K562 (cell line): ENCODE measurements at regions not wholly inside any gene's neighbourhood (a gene's known extent, or its start where the extent isn't known, plus 50 kb on each side); places are given as distances from the start of the nearest gene placed in this dataset.

Experiments
- ATAC-seq: fragments of 200-7000 bp; cut with Tn5 transposase; 3 replicates; pipeline ENCODE4 v1.9.1; 2020; ENCODE audit warnings: moderate library complexity
- BruUV-seq: library from RNA; stranded (reverse); fragments of 400-500 nt; replicated peaks from 2 replicates; lab custom pipeline; 2021; lab: Mats Ljungman, UMichigan
- CTCF ChIA-PET: fragments of 300-600 bp; formaldehyde crosslinking; extraction: SDS; loops from one replicate; lab custom pipeline; 2021; ENCODE audit warnings: low intra/inter-chr PET ratio; lab: Yijun Ruan, JAX
- POLR2A ChIA-PET: fragments of 300-600, 350-650 bp; sonication (Branson Sonifier 250); formaldehyde crosslinking; extraction: SDS; loops from one replicate; lab custom pipeline; 2021; ENCODE audit warnings: antibody characterized with exemption, inconsistent platforms; lab: Yijun Ruan, JAX
- DNase-seq, 4 experiments: peaks; one replicate each; pipeline versions ENCODE4 v3.0.0 to v3.0.0-alpha.2; 2011 to 2018; ENCODE audit warnings: low spot score in 3 of 4, mixed read lengths in 3 of 4; ENCODE audit errors: extremely low read depth in 1 of 4
- FAIRE-seq: peaks from 2 replicates; lab custom pipeline; 2011; peaks lifted over from hg19 to GRCh38; lab: Jason Lieb, UNC
- H2AFZ ChIP-seq: 2 replicates; pipeline ENCODE4 v1.6.0; 2011; ENCODE audit warnings: low read depth, low read length, control low read depth, inconsistent platforms
- H3K27ac ChIP-seq: fragments of 200-600 bp; 3 replicates; pipeline ENCODE4 v1.8.0; 2011; ENCODE audit warnings: low read depth, mild to moderate bottlenecking, control low read depth, inconsistent platforms, low read length, moderate library complexity, mixed read lengths; ENCODE audit errors: extremely low read depth
- H3K27me3 ChIP-seq, 2 experiments: fragments of 300-600 bp in 1 of 2; 2 replicates in 1 of 2; 3 replicates in 1 of 2; pipeline versions ENCODE4 v1.6.0 to v1.8.0; 2011; ENCODE audit warnings: inconsistent platforms in 2 of 2, low read length in 2 of 2, mild to moderate bottlenecking in 1 of 2, mixed read lengths in 1 of 2, moderate library complexity in 1 of 2; ENCODE audit not compliant: control insufficient read depth in 2 of 2, insufficient read depth in 2 of 2
- H3K36me3 ChIP-seq: fragments of 300-600 bp; 3 replicates; pipeline ENCODE4 v1.8.0; 2011; ENCODE audit warnings: mild to moderate bottlenecking, low read length, inconsistent platforms; ENCODE audit not compliant: control insufficient read depth, insufficient read depth
- H3K4me1 ChIP-seq, 2 experiments: fragments of 200-600 bp in 1 of 2; replicated peaks in 1 of 2; 2 replicates in 1 of 2; 3 replicates in 1 of 2; pipeline versions ENCODE4 v1.5.1 to v1.8.0; 2011; ENCODE audit warnings: inconsistent platforms in 2 of 2, low read length in 2 of 2, mild to moderate bottlenecking in 1 of 2, mixed read lengths in 1 of 2, moderate library complexity in 1 of 2; ENCODE audit not compliant: control insufficient read depth in 2 of 2, insufficient read depth in 2 of 2
- H3K4me2 ChIP-seq: 2 replicates; pipeline ENCODE4 v1.6.1; 2011; ENCODE audit warnings: low read length, control low read depth, inconsistent platforms, mixed read lengths; ENCODE audit not compliant: insufficient read depth
- H3K4me3 ChIP-seq: fragments of 200-600 bp; sonication (generic), shearing (Covaris generic); 2 replicates; pipeline ENCODE4 v1.5.1; 2016; ENCODE audit warnings: control low read depth, inconsistent platforms
- H3K79me2 ChIP-seq: fragments of 200-600 bp; 3 replicates; pipeline ENCODE4 v1.8.0; 2011; ENCODE audit warnings: low read length, inconsistent platforms; ENCODE audit not compliant: control insufficient read depth, insufficient read depth
- H3K9ac ChIP-seq, 2 experiments: 2 replicates each; pipeline versions ENCODE4 v1.6.0 to v1.6.1; 2011; ENCODE audit warnings: low read depth in 2 of 2, low read length in 2 of 2, control low read depth in 1 of 2, inconsistent platforms in 1 of 2, mild to moderate bottlenecking in 1 of 2, mixed read lengths in 1 of 2; ENCODE audit not compliant: insufficient read depth in 1 of 2
- H3K9me1 ChIP-seq: one replicate; pipeline ENCODE4 v1.6.0; 2011; ENCODE audit warnings: inconsistent platforms, mild to moderate bottlenecking, low read length, moderate library complexity; ENCODE audit not compliant: control insufficient read depth, insufficient read depth
- H3K9me3 ChIP-seq: replicated peaks from 2 replicates; pipeline ENCODE4 v1.5.1; 2011; ENCODE audit warnings: low read depth, low read length, inconsistent platforms; ENCODE audit not compliant: control insufficient read depth, insufficient read depth
- H4K20me1 ChIP-seq: replicated peaks from 2 replicates; pipeline ENCODE4 v1.6.1; 2011; ENCODE audit warnings: low read length, inconsistent platforms, mixed read lengths; ENCODE audit not compliant: control insufficient read depth, insufficient read depth
- ARHGAP35 ChIP-seq: fragments of 450-650 bp; IDR thresholded peaks from 2 replicates; pipeline ENCODE4 v1.6.1; 2018; ENCODE audit not compliant: partially characterized antibody
- CHD2 ChIP-seq: IDR thresholded peaks from 2 replicates; pipeline ENCODE4 v1.6.1; 2011; ENCODE audit warnings: low read depth, low read length
- HNRNPH1 ChIP-seq: fragments of 200-400 bp; formaldehyde crosslinking; optimal IDR thresholded peaks from 2 replicates; pipeline ENCODE3; 2017; ENCODE audit warnings: low read depth, mild to moderate bottlenecking, low read length, moderate library complexity
- MLX ChIP-seq, 2 experiments: fragments of 450-650 bp in 1 of 2; sonication (generic) in 1 of 2; formaldehyde crosslinking; conservative IDR thresholded peaks; 2 replicates each; pipeline versions ENCODE4 v1.4.0 to v1.8.1; 2020 to 2022; ENCODE audit warnings: mild to moderate bottlenecking in 1 of 2, missing genetic modification reagents in 1 of 2
- NCOA1 ChIP-seq: fragments of 450-650 bp; IDR thresholded peaks from 2 replicates; pipeline ENCODE4 v1.6.1; 2016; ENCODE audit warnings: low read depth
- NONO ChIP-seq, 2 experiments: fragments of 200-400 bp in 1 of 2; fragments of 450-650 bp in 1 of 2; formaldehyde crosslinking in 1 of 2; IDR thresholded peaks; 2 replicates each; pipeline ENCODE4 v1.6.1; 2017; ENCODE audit warnings: low read depth in 2 of 2, mild to moderate bottlenecking in 2 of 2, moderate library complexity in 2 of 2, low read length in 1 of 2
- PPARD ChIP-seq: fragments of 250-450 bp; sonication (Bioruptor Pico); IDR thresholded peaks from 2 replicates; pipeline ENCODE4 v1.8.0; 2022; ENCODE audit warnings: inconsistent platforms, mild to moderate bottlenecking, moderate library complexity
- SIX5 ChIP-seq, 2 experiments: IDR thresholded peaks; 2 replicates each; pipeline ENCODE4 v1.6.1; 2011; ENCODE audit warnings: low read length in 2 of 2, borderline replicate concordance in 1 of 2, low read depth in 1 of 2, mild to moderate bottlenecking in 1 of 2, moderate library complexity in 1 of 2; ENCODE audit not compliant: insufficient read depth in 1 of 2
- SRSF1 ChIP-seq: fragments of 200-400 bp; formaldehyde crosslinking; IDR thresholded peaks from 2 replicates; pipeline ENCODE4 v1.6.1; 2017; ENCODE audit warnings: mild to moderate bottlenecking, low read depth, low read length, moderate library complexity
- TCF3 ChIP-seq: sonication (generic); formaldehyde crosslinking; IDR thresholded peaks from 2 replicates; pipeline ENCODE4 v1.4.0; 2020; ENCODE audit warnings: mild to moderate bottlenecking, missing genetic modification reagents
- ZNF41 ChIP-seq: fragments of 250-450 bp; sonication (Bioruptor Pico); conservative IDR thresholded peaks from 2 replicates; pipeline ENCODE4 v1.4.0; 2020; ENCODE audit warnings: mild to moderate bottlenecking
- ZNF699 ChIP-seq: fragments of 250-450 bp; sonication (Bioruptor Pico); IDR thresholded peaks from 2 replicates; pipeline ENCODE4 v1.8.0; 2021; ENCODE audit warnings: mild to moderate bottlenecking, moderate library complexity; ENCODE audit not compliant: insufficient replicate concordance
- whole genome bisulfite sequencing: fragments of 100-300 bp; shearing (Covaris generic); methylation state at CpG from one replicate; pipeline ENCODE4 v1.1.6; 2016; ENCODE audit warnings: low coverage, mixed read lengths; ENCODE audit not compliant: insufficient coverage; ENCODE audit errors: missing lambda C conversion rate; 5-methylcytosine and 5-hydroxymethylcytosine counted together
- in situ Hi-C: fragments of 300-500 bp; cut with MboI; formaldehyde crosslinking; loops from 4 replicates; pipeline ENCODE4 v1.15.0; 2018; ENCODE audit warnings: inconsistent platforms, mixed read lengths
- intact Hi-C: fragments of 100-400 bp; cut with micrococcal nuclease; formaldehyde crosslinking; loops from 2 replicates; pipeline ENCODE4 v1.14.2; 2022

- no peak for TF ChIP-seq ZNF699 (CRISPR knock-in tag)
Observed at GRCh38 chr18:78798402-78799175, 181.0 kb upstream of the SALL3 start (continued).

- no peak overlapping the region for H3K27ac ChIP-seq
- 22% methylated on average over 22 of the region's 29 CpGs for WGBS
- intact Hi-C loops (no loop called here), in situ Hi-C loops (no loop called here)
- no peaks in the 10 kb centered on the region for H3K4me1 ChIP-seq
- no peak overlapping the region for H3K4me2 ChIP-seq
- no peaks in the 10 kb centered on the region for H3K79me2 ChIP-seq
- TF ChIP-seq HNRNPH1 (no peak), CHD2 (no peak), NONO (IDR thresholded peaks at IDR 0.05; ENCODE audit: low read depth in 2 of 2, low read length in 1 of 2) (no peak), NCOA1 (no peak), ARHGAP35 (no peak), ZNF41 (CRISPR knock-in tag) (no peak), PPARD (CRISPR knock-in tag) (no peak), SRSF1 (no peak), TCF3 (CRISPR knock-in tag) (no peak), MLX (CRISPR knock-in tag; conservative IDR thresholded peaks at IDR 0.05) (no peak), SIX5 (IDR thresholded peaks at IDR 0.05; ENCODE audit: borderline replicate concordance in 1 of 2, insufficient read depth in 1 of 2, low read depth in 1 of 2, low read length in 2 of 2) (no peak)
- ChIA-PET POLR2A (no interaction called here), CTCF (no interaction called here)
- no peak overlapping the region for H3K4me3 ChIP-seq
- ATAC-seq, result no peak
- H2AFZ ChIP-seq, result no peak overlapping the region
- no peak overlapping the region for H3K9ac ChIP-seq
- H3K36me3 ChIP-seq, result no peaks in the 10 kb centered on the region
- no peak for DNase-seq
- no peaks in the 10 kb centered on the region for H4K20me1 ChIP-seq
- no TSS peak for BruUV-seq
- FAIRE-seq, result no peak
- no peaks in the 10 kb centered on the region for H3K9me1 ChIP-seq
- no peaks in the 10 kb centered on the region for H3K9me3 ChIP-seq
- peaks cover 0 to 24% of the 10 kb centered on the region in 2 experiments; a peak in 2 of 5 replicates for H3K27me3 ChIP-seq
Observed at GRCh38 chr18:78799382-78800089, 180.1 kb upstream of the SALL3 start.
